HCT116 (cell line): ENCODE measurements at regions not wholly inside any gene's neighbourhood (a gene's known extent, or its start where the extent isn't known, plus 50 kb on each side); places are given as distances from the start of the nearest gene placed in this dataset.

Source experiments
- ATAC-seq: fragments of 200-7000 bp; cut with Tn5 transposase; 2 replicates; pipeline ENCODE4 v1.9.1; 2020; ENCODE audit warnings: mild to moderate bottlenecking, moderate library complexity
- BruUV-seq: library from RNA; stranded (reverse); fragments of 400-500 nt; replicated peaks from 2 replicates; lab custom pipeline; 2021; lab: Mats Ljungman, UMichigan
- CTCF ChIA-PET: fragments of 300-600 bp; sonication (Branson Sonifier 250); formaldehyde crosslinking; loops from one replicate; lab custom pipeline; 2021; ENCODE audit warnings: antibody characterized with exemption; lab: Charles Lee
- POLR2A ChIA-PET: fragments of 300-600, 350-600 bp; sonication (Branson Sonifier 250); formaldehyde crosslinking; loops from one replicate; lab custom pipeline; 2021; ENCODE audit warnings: antibody characterized with exemption; lab: Charles Lee
- RAD21 ChIA-PET, 2 experiments: fragments of 300-600 bp; sonication (Branson Sonifier 250); formaldehyde crosslinking; loops; one replicate each; lab custom pipeline; 2023; ENCODE audit warnings: low total read pairs in 2 of 2; ENCODE audit not compliant: uncharacterized antibody in 2 of 2, unreplicated experiment in 2 of 2, low non-redundant PET in 1 of 2; lab: Charles Lee
- DNase-seq: peaks from one replicate; pipeline ENCODE4 v3.0.0-alpha.2; 2010; ENCODE audit warnings: low read depth, low spot score
- H2AFZ ChIP-seq: fragments of 200-600 bp; shearing (Covaris generic), sonication (generic); 2 replicates; pipeline ENCODE4 v1.6.1; 2017; ENCODE audit warnings: low read depth, mixed run types, mixed read lengths, antibody characterized with exemption, low read length; ENCODE audit not compliant: poor library complexity, severe bottlenecking
- H3K27ac ChIP-seq: 2 replicates; pipeline ENCODE4 v1.5.1; 2012; ENCODE audit warnings: low read depth, low read length
- H3K27me3 ChIP-seq: fragments of 200-600 bp; sonication (generic); 2 replicates; pipeline ENCODE4 v1.6.1; 2016; ENCODE audit warnings: mixed run types, low read length, mixed read lengths; ENCODE audit not compliant: insufficient read depth
- H3K36me3 ChIP-seq, 2 experiments: fragments of 200-500 bp in 1 of 2; fragments of 200-600 bp in 1 of 2; sonication (Bioruptor generic) in 1 of 2; sonication (generic) in 1 of 2; 2 replicates each; pipeline versions ENCODE4 v1.5.1 to v1.6.1; 2014 to 2016; ENCODE audit warnings: low read length in 2 of 2, inconsistent platforms in 1 of 2, mixed read lengths in 1 of 2, mixed run types in 1 of 2; ENCODE audit not compliant: insufficient read depth in 2 of 2, control insufficient read depth in 1 of 2
- H3K4me1 ChIP-seq, 2 experiments: fragments of 200-600 bp in 1 of 2; sonication (generic) in 1 of 2; 2 replicates each; pipeline versions ENCODE4 v1.5.1 to v1.6.1; 2012 to 2017; ENCODE audit warnings: low read length in 2 of 2, inconsistent platforms in 1 of 2, mild to moderate bottlenecking in 1 of 2, mixed read lengths in 1 of 2, mixed run types in 1 of 2, moderate library complexity in 1 of 2; ENCODE audit not compliant: insufficient read depth in 2 of 2, control insufficient read depth in 1 of 2
- H3K4me2 ChIP-seq: fragments of 200-600 bp; sonication (generic); 2 replicates; pipeline ENCODE4 v1.6.1; 2017; ENCODE audit warnings: mixed run types, low read length, mixed read lengths
- H3K4me3 ChIP-seq, 2 experiments: fragments of 200-600 bp in 1 of 2; sonication (generic) in 1 of 2; replicated peaks in 1 of 2; 2 replicates each; pipeline ENCODE4 v1.5.1; 2011 to 2016; ENCODE audit warnings: low read length in 2 of 2, control low read depth in 1 of 2, low read depth in 1 of 2, mild to moderate bottlenecking in 1 of 2, mixed read lengths in 1 of 2, mixed run types in 1 of 2
- H3K79me2 ChIP-seq: fragments of 200-600 bp; sonication (generic); 2 replicates; pipeline ENCODE4 v1.6.1; 2017; ENCODE audit warnings: mild to moderate bottlenecking, mixed run types, low read length, moderate library complexity, mixed read lengths; ENCODE audit not compliant: insufficient read depth
- H3K9ac ChIP-seq: fragments of 200-600 bp; sonication (generic); 2 replicates; pipeline ENCODE4 v1.6.1; 2016; ENCODE audit warnings: low read length, mixed read lengths
- H3K9me2 ChIP-seq: fragments of 200-600 bp; sonication (generic), shearing (Covaris generic); 2 replicates; pipeline ENCODE4 v1.6.1; 2017; ENCODE audit warnings: mixed run types, mild to moderate bottlenecking, moderate library complexity; ENCODE audit not compliant: insufficient read depth
- H3K9me3 ChIP-seq, 2 experiments: fragments of 200-500 bp in 1 of 2; fragments of 200-600 bp in 1 of 2; sonication (Bioruptor generic) in 1 of 2; sonication (generic) in 1 of 2; 2 replicates each; pipeline ENCODE4 v1.6.1; 2014 to 2017; ENCODE audit warnings: low read length in 2 of 2, mixed read lengths in 2 of 2, inconsistent platforms in 1 of 2, low read depth in 1 of 2, mild to moderate bottlenecking in 1 of 2, mixed run types in 1 of 2, moderate library complexity in 1 of 2; ENCODE audit not compliant: control insufficient read depth in 1 of 2, insufficient read depth in 1 of 2
- H4K20me1 ChIP-seq: fragments of 200-600 bp; sonication (generic), shearing (Covaris generic); 2 replicates; pipeline ENCODE4 v1.6.1; 2017; ENCODE audit warnings: mixed run types, mild to moderate bottlenecking, moderate library complexity; ENCODE audit not compliant: insufficient read depth
- CBX3 ChIP-seq: IDR thresholded peaks from 2 replicates; pipeline ENCODE4 v1.6.1; 2012; ENCODE audit warnings: low read depth
- CEBPB ChIP-seq: IDR thresholded peaks from 2 replicates; pipeline ENCODE4 v1.6.1; 2012; ENCODE audit warnings: low read depth
- CTCF ChIP-seq, 3 experiments: fragments of 200-600 bp in 1 of 3; sonication (generic) in 1 of 3; IDR thresholded peaks in 2 of 3; conservative IDR thresholded peaks in 1 of 3; 2 replicates each; pipeline ENCODE4 v1.5.1; 2012 to 2017; ENCODE audit warnings: low read depth in 2 of 3, low read length in 2 of 3, antibody characterized with exemption in 1 of 3, borderline replicate concordance in 1 of 3, control low read depth in 1 of 3, mild to moderate bottlenecking in 1 of 3, mixed read lengths in 1 of 3, mixed run types in 1 of 3, moderate library complexity in 1 of 3; ENCODE audit not compliant: insufficient read depth in 1 of 3
- EGR1 ChIP-seq: IDR thresholded peaks from 2 replicates; pipeline ENCODE4 v1.6.1; 2012; ENCODE audit warnings: low read depth
- ELF1 ChIP-seq: IDR thresholded peaks from 2 replicates; pipeline ENCODE4 v1.6.1; 2012; ENCODE audit warnings: low read depth, borderline replicate concordance
- EZH2 ChIP-seq: fragments of 200-600 bp; sonication (generic); IDR thresholded peaks from 2 replicates; pipeline ENCODE4 v1.6.1; 2017; ENCODE audit warnings: antibody characterized with exemption, mixed run types
- EZH2phosphoT487 ChIP-seq: fragments of 200-600 bp; IDR thresholded peaks from 2 replicates; pipeline ENCODE4 v1.6.1; 2018; ENCODE audit warnings: antibody characterized with exemption, borderline replicate concordance
- JUND ChIP-seq: IDR thresholded peaks from 2 replicates; pipeline ENCODE4 v1.6.1; 2012
- MAX ChIP-seq: IDR thresholded peaks from 2 replicates; pipeline ENCODE4 v1.6.1; 2012
- POLR2A ChIP-seq: IDR thresholded peaks from 2 replicates; pipeline ENCODE4 v1.7.0; 2011; ENCODE audit warnings: borderline replicate concordance; ENCODE audit not compliant: insufficient read depth, insufficient read length; ENCODE audit errors: extremely low read depth
- POLR2AphosphoS5 ChIP-seq: IDR thresholded peaks from 2 replicates; pipeline ENCODE4 v1.6.1; 2011; ENCODE audit warnings: mild to moderate bottlenecking, low read depth, low read length, moderate library complexity
- RAD21 ChIP-seq: IDR thresholded peaks from 2 replicates; pipeline ENCODE4 v1.6.1; 2012; ENCODE audit warnings: low read depth, mild to moderate bottlenecking
- SIN3A ChIP-seq: IDR thresholded peaks from 2 replicates; pipeline ENCODE4 v1.6.1; 2012; ENCODE audit warnings: low read depth
- SRF ChIP-seq: IDR thresholded peaks from 2 replicates; pipeline ENCODE4 v1.6.1; 2012; ENCODE audit warnings: low read depth
- YY1 ChIP-seq: IDR thresholded peaks from 2 replicates; pipeline ENCODE4 v1.6.1; 2011; ENCODE audit warnings: low read length, low read depth, moderate library complexity, mild to moderate bottlenecking; ENCODE audit not compliant: insufficient replicate concordance; ENCODE audit errors: extremely low read depth
- ZFX ChIP-seq: fragments of 450-650 bp; IDR thresholded peaks from 2 replicates; pipeline ENCODE4 v1.6.1; 2017
- ZNF274 ChIP-seq: fragments of 200-500 bp; sonication (Bioruptor generic); IDR thresholded peaks from 2 replicates; pipeline ENCODE4 v1.6.1; 2014; ENCODE audit warnings: mild to moderate bottlenecking, low read depth, low read length, inconsistent platforms
- intact Hi-C: fragments of 100-400 bp; cut with micrococcal nuclease; formaldehyde crosslinking; loops from 2 replicates; pipeline ENCODE4 v1.10.0; 2022
- TF ChIP-seq, protein P1 (sequence below): IDR thresholded peaks from 2 replicates; pipeline ENCODE4 v1.6.1; 2011; ENCODE audit warnings: mild to moderate bottlenecking, low read length, moderate library complexity; ENCODE audit not compliant: insufficient replicate concordance; ENCODE audit errors: extremely low read depth
- TF ChIP-seq, protein P2 (sequence below): IDR thresholded peaks from 2 replicates; pipeline ENCODE4 v1.6.1; 2012; ENCODE audit warnings: low read depth

DNA sequence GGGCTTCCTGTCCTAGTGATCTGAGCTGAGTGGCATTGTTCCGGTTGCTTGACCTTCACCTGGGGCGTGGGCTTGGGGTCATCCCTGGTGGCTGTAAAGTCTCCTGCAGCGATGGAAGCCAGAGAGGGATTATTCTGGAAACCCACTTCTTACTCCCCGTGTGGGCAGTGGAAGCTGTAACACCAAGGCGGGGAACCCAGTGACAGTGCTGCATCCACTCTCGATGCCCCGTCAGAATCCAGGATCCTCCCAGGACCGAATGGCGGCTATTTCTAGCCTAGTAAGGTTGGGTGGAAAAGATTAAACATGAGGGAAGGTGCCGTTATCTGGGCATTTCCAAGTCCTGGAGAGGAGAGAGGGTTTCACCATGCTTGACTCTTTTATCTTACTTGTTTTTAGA is 280.6 kb downstream of the ZNF536 start:
- TF ChIP-seq EZH2: no peak
- no peak for TF ChIP-seq MAX
- TF ChIP-seq CBX3: no peak
- no peak for TF ChIP-seq JUND
- TF ChIP-seq, protein P1, sequence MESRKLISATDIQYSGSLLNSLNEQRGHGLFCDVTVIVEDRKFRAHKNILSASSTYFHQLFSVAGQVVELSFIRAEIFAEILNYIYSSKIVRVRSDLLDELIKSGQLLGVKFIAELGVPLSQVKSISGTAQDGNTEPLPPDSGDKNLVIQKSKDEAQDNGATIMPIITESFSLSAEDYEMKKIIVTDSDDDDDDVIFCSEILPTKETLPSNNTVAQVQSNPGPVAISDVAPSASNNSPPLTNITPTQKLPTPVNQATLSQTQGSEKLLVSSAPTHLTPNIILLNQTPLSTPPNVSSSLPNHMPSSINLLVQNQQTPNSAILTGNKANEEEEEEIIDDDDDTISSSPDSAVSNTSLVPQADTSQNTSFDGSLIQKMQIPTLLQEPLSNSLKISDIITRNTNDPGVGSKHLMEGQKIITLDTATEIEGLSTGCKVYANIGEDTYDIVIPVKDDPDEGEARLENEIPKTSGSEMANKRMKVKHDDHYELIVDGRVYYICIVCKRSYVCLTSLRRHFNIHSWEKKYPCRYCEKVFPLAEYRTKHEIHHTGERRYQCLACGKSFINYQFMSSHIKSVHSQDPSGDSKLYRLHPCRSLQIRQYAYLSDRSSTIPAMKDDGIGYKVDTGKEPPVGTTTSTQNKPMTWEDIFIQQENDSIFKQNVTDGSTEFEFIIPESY: no peak
- TF ChIP-seq YY1: no peak
- no peak for TF ChIP-seq EZH2phosphoT487
- no peak for TF ChIP-seq ZFX
- TF ChIP-seq, protein P2, sequence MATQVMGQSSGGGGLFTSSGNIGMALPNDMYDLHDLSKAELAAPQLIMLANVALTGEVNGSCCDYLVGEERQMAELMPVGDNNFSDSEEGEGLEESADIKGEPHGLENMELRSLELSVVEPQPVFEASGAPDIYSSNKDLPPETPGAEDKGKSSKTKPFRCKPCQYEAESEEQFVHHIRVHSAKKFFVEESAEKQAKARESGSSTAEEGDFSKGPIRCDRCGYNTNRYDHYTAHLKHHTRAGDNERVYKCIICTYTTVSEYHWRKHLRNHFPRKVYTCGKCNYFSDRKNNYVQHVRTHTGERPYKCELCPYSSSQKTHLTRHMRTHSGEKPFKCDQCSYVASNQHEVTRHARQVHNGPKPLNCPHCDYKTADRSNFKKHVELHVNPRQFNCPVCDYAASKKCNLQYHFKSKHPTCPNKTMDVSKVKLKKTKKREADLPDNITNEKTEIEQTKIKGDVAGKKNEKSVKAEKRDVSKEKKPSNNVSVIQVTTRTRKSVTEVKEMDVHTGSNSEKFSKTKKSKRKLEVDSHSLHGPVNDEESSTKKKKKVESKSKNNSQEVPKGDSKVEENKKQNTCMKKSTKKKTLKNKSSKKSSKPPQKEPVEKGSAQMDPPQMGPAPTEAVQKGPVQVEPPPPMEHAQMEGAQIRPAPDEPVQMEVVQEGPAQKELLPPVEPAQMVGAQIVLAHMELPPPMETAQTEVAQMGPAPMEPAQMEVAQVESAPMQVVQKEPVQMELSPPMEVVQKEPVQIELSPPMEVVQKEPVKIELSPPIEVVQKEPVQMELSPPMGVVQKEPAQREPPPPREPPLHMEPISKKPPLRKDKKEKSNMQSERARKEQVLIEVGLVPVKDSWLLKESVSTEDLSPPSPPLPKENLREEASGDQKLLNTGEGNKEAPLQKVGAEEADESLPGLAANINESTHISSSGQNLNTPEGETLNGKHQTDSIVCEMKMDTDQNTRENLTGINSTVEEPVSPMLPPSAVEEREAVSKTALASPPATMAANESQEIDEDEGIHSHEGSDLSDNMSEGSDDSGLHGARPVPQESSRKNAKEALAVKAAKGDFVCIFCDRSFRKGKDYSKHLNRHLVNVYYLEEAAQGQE: no peak
- TF ChIP-seq CEBPB: no peak
- no peak for TF ChIP-seq SRF
- TF ChIP-seq RAD21: no peak
- no peak for TF ChIP-seq EGR1
- no peak for TF ChIP-seq POLR2AphosphoS5
- no peak for TF ChIP-seq CTCF (IDR thresholded peaks at IDR 0.05 in 2 of 3, conservative IDR thresholded peaks at IDR 0.05 in 1 of 3; ENCODE audit: borderline replicate concordance in 1 of 3, insufficient read depth in 1 of 3, low read depth in 2 of 3, low read length in 2 of 3)
- no peak for TF ChIP-seq ELF1
- no peak for TF ChIP-seq SIN3A
- TF ChIP-seq POLR2A: no peak
- no peak for TF ChIP-seq ZNF274
- TF ChIP-seq, all 23 proteins: peak for 0
- no peaks in the 10 kb centered on the region for H3K9me2 ChIP-seq
- DNase-seq (no peak), ATAC-seq (no peak)
- H2AFZ ChIP-seq: no peak overlapping the region
- no TSS peak for BruUV-seq
- RAD21 ChIA-PET: no interaction called here
- CTCF ChIA-PET: no interaction called here
- H3K4me3 ChIP-seq: no peak overlapping the region
- no peaks in the 10 kb centered on the region for H3K9me3 ChIP-seq
- no peak overlapping the region for H3K4me2 ChIP-seq
- no peaks in the 10 kb centered on the region for H4K20me1 ChIP-seq
- H3K79me2 ChIP-seq: no peaks in the 10 kb centered on the region
- H3K36me3 ChIP-seq: no peaks in the 10 kb centered on the region
- no peak overlapping the region for H3K9ac ChIP-seq
- intact Hi-C loops: loop anchor here (5.0 kb wide), 1 partner anchor 425 kb away; no protein-coding TSS in a partner anchor
- no peaks in the 10 kb centered on the region for H3K4me1 ChIP-seq
- POLR2A ChIA-PET: no interaction called here
- peaks cover 18% of the 10 kb centered on the region; the same call in 1 of the 2 replicates for H3K27me3 ChIP-seq
- no peak overlapping the region for H3K27ac ChIP-seq
